Astrocyte (in vitro differentiated cells and primary cell): ENCODE measurements at regions not wholly inside any gene's neighbourhood (a gene's known extent, or its start where the extent isn't known, plus 50 kb on each side); places are given as distances from the start of the nearest gene placed in this dataset.

Experiments
- DNase-seq: peaks from one replicate; pipeline ENCODE4 v3.0.0-alpha.2; 2010; ENCODE audit warnings: low read depth
- FAIRE-seq: peaks from 2 replicates; lab custom pipeline; 2011; peaks lifted over from hg19 to GRCh38; lab: Jason Lieb, UNC
- H2AFZ ChIP-seq: 2 replicates; pipeline ENCODE4 v1.6.0; 2012; ENCODE audit warnings: low read depth, low read length, inconsistent platforms
- H3K27ac ChIP-seq: 2 replicates; pipeline ENCODE4 v1.5.1; 2011; ENCODE audit warnings: low read depth, low read length, inconsistent platforms
- H3K27me3 ChIP-seq: 2 replicates; pipeline ENCODE4 v1.6.0; 2011; ENCODE audit warnings: low read length, inconsistent platforms; ENCODE audit not compliant: insufficient read depth
- H3K36me3 ChIP-seq: 2 replicates; pipeline ENCODE4 v1.5.1; 2011; ENCODE audit warnings: low read length, inconsistent platforms; ENCODE audit not compliant: insufficient read depth
- H3K4me1 ChIP-seq: 2 replicates; pipeline ENCODE4 v1.5.1; 2011; ENCODE audit warnings: low read length, inconsistent platforms; ENCODE audit not compliant: insufficient read depth
- H3K4me2 ChIP-seq: 2 replicates; pipeline ENCODE4 v1.6.0; 2012; ENCODE audit warnings: low read length, inconsistent platforms
- H3K4me3 ChIP-seq: 2 replicates; pipeline ENCODE4 v1.5.1; 2011; ENCODE audit warnings: low read depth, mild to moderate bottlenecking, low read length, inconsistent platforms; ENCODE audit not compliant: insufficient read depth
- H3K79me2 ChIP-seq: 2 replicates; pipeline ENCODE4 v1.6.0; 2012; ENCODE audit warnings: mild to moderate bottlenecking, low read length, inconsistent platforms; ENCODE audit not compliant: insufficient read depth
- H3K9ac ChIP-seq: 2 replicates; pipeline ENCODE4 v1.6.0; 2012; ENCODE audit warnings: mild to moderate bottlenecking, low read length, inconsistent platforms
- H3K9me3 ChIP-seq: 2 replicates; pipeline ENCODE4 v1.5.1; 2012; ENCODE audit warnings: low read depth, mild to moderate bottlenecking, low read length, inconsistent platforms; ENCODE audit not compliant: insufficient read depth
- H4K20me1 ChIP-seq: 2 replicates; pipeline ENCODE4 v1.6.0; 2012; ENCODE audit warnings: low read length, inconsistent platforms; ENCODE audit not compliant: insufficient read depth
- H3K27ac Mint-ChIP-seq: one replicate; pipeline ENCODE4 v1.8.0; 2021; ENCODE audit warnings: mild to moderate bottlenecking, mixed read lengths; ENCODE audit not compliant: unreplicated experiment
- H3K27me3 Mint-ChIP-seq: one replicate; pipeline ENCODE4 v1.8.0; 2021; ENCODE audit warnings: low read depth, mixed read lengths; ENCODE audit not compliant: unreplicated experiment
- H3K36me3 Mint-ChIP-seq: one replicate; pipeline ENCODE4 v1.8.0; 2021; ENCODE audit warnings: low read depth, mixed read lengths; ENCODE audit not compliant: unreplicated experiment
- H3K4me1 Mint-ChIP-seq: one replicate; pipeline ENCODE4 v1.8.0; 2021; ENCODE audit warnings: low read depth, mixed read lengths; ENCODE audit not compliant: unreplicated experiment
- H3K4me3 Mint-ChIP-seq: one replicate; pipeline ENCODE4 v1.8.0; 2021; ENCODE audit warnings: mild to moderate bottlenecking, moderate library complexity, mixed read lengths; ENCODE audit not compliant: unreplicated experiment
- H3K9me3 Mint-ChIP-seq: one replicate; pipeline ENCODE4 v1.8.0; 2021; ENCODE audit warnings: mild to moderate bottlenecking, mixed read lengths; ENCODE audit not compliant: unreplicated experiment
- EZH2 ChIP-seq: IDR thresholded peaks from 2 replicates; pipeline ENCODE4 v1.6.1; 2012; ENCODE audit warnings: mild to moderate bottlenecking, low read length, inconsistent platforms; ENCODE audit not compliant: insufficient read depth
- TF ChIP-seq, protein P1 (sequence below): IDR thresholded peaks from 2 replicates; pipeline ENCODE4 v1.5.1; 2011; ENCODE audit warnings: low read depth, mild to moderate bottlenecking, inconsistent platforms, low read length, moderate library complexity; ENCODE audit not compliant: insufficient read depth

DNA sequence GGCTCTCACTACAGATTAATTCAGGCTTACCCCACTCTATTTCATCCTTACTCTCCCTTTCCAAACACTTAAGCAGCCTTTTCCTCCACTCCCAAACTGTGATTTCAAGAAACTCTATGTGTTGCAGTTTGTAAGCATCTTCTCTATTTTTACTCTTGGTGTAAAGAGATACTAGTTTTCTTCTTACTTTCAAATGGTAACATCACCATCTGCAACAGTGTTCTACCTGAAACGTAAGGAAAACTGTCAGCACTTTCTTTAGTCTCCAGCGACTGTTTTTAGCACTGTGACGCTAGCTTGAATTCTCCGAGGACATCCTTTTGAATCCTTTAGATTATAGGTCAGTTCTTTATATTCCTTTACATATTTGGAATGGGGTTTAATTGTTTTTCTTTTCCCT lies 335.2 kb downstream of the PDGFC start:
- no peaks in the 10 kb centered on the region for H3K9me3 ChIP-seq
- no peaks in the 10 kb centered on the region for H3K27me3 ChIP-seq
- H3K9me3 Mint-ChIP-seq, result no peaks in the 10 kb centered on the region
- FAIRE-seq, result no peak
- H3K27me3 Mint-ChIP-seq, result no peaks in the 10 kb centered on the region
- no peak overlapping the region for H3K4me2 ChIP-seq
- H3K4me3 ChIP-seq, result no peak overlapping the region
- no peak for DNase-seq
- H3K27ac Mint-ChIP-seq, result peak overlapping the region; percentile 90
- no peak overlapping the region for H3K27ac ChIP-seq
- peaks cover 18% of the 10 kb centered on the region for H3K4me1 ChIP-seq
- H3K36me3 ChIP-seq, result no peaks in the 10 kb centered on the region
- TF ChIP-seq EZH2, result no peak
- TF ChIP-seq, protein P1, sequence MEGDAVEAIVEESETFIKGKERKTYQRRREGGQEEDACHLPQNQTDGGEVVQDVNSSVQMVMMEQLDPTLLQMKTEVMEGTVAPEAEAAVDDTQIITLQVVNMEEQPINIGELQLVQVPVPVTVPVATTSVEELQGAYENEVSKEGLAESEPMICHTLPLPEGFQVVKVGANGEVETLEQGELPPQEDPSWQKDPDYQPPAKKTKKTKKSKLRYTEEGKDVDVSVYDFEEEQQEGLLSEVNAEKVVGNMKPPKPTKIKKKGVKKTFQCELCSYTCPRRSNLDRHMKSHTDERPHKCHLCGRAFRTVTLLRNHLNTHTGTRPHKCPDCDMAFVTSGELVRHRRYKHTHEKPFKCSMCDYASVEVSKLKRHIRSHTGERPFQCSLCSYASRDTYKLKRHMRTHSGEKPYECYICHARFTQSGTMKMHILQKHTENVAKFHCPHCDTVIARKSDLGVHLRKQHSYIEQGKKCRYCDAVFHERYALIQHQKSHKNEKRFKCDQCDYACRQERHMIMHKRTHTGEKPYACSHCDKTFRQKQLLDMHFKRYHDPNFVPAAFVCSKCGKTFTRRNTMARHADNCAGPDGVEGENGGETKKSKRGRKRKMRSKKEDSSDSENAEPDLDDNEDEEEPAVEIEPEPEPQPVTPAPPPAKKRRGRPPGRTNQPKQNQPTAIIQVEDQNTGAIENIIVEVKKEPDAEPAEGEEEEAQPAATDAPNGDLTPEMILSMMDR, result no peak
- H3K9ac ChIP-seq, result no peak overlapping the region
- H3K4me1 Mint-ChIP-seq, result peaks cover 45% of the 10 kb centered on the region
- no peaks in the 10 kb centered on the region for H3K36me3 Mint-ChIP-seq
- no peak overlapping the region for H2AFZ ChIP-seq
- H3K79me2 ChIP-seq, result no peaks in the 10 kb centered on the region
- H4K20me1 ChIP-seq, result no peaks in the 10 kb centered on the region
- H3K4me3 Mint-ChIP-seq, result no peak overlapping the region

DNA sequence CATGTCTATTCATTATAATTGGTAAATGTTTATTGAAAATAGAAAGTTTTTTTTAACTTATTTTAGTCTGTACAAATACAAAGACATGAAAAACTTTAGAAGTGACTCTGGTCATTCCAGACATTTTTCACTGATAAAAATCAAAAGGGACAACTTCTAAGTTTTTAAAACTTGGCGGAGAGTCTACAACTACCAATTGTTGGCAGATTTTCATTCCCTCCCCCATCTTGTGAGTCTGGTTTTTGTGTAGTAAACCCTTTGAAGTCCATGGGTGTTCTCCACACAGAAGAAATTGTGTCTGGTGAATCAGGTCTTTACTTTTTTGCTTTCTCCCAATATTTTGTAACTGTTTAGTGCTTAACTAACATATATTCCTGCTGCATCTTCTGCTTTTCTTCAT lies 336.5 kb downstream of the PDGFC start:
- no peaks in the 10 kb centered on the region for H3K79me2 ChIP-seq
- H3K27ac ChIP-seq, result no peak overlapping the region
- no peaks in the 10 kb centered on the region for H3K9me3 Mint-ChIP-seq
- FAIRE-seq, result no peak
- H3K9me3 ChIP-seq, result no peaks in the 10 kb centered on the region
- H3K4me2 ChIP-seq, result no peak overlapping the region
- no peak overlapping the region for H3K4me3 Mint-ChIP-seq
- peak overlapping the region; percentile 94 for H3K27ac Mint-ChIP-seq
- no peaks in the 10 kb centered on the region for H3K36me3 Mint-ChIP-seq
- H3K4me1 ChIP-seq, result peaks cover 18% of the 10 kb centered on the region
- no peak overlapping the region for H3K9ac ChIP-seq
- peaks cover 47% of the 10 kb centered on the region for H3K4me1 Mint-ChIP-seq
- no peaks in the 10 kb centered on the region for H3K36me3 ChIP-seq
- no peaks in the 10 kb centered on the region for H3K27me3 Mint-ChIP-seq
- H2AFZ ChIP-seq, result no peak overlapping the region
- H3K27me3 ChIP-seq, result no peaks in the 10 kb centered on the region
- peak; percentile 40 for DNase-seq
- TF ChIP-seq, protein P1, result no peak
- TF ChIP-seq EZH2, result no peak
- no peaks in the 10 kb centered on the region for H4K20me1 ChIP-seq
- no peak overlapping the region for H3K4me3 ChIP-seq

DNA sequence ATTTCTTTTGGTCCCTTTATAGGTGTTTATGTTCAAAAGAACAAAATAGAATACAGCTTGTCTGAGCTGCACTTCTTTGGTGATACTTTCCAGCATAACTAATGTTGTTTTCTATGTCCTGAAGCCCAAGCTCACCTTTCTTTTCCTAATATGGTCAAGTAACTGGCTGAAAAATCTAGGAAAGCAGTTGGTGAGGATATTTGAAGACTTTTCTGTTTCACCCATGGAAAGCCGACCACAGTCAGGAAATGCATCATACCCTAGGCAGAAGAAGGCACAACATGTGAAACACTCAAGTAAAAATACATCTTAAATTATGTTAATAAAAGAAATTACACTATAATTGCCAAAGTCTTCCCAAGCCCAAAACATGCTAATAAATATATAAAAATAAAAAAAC lies 337.0 kb downstream of the PDGFC start:
- H2AFZ ChIP-seq, result peak overlapping the region; percentile 27
- H3K9ac ChIP-seq, result no peak overlapping the region
- no peaks in the 10 kb centered on the region for H3K36me3 ChIP-seq
- H3K4me1 Mint-ChIP-seq, result peaks cover 52% of the 10 kb centered on the region
- DNase-seq (peak; percentile 56), FAIRE-seq (peak; percentile 56)
- no peak for TF ChIP-seq EZH2
- TF ChIP-seq, protein P1, result no peak
- no peaks in the 10 kb centered on the region for H4K20me1 ChIP-seq
- H3K27ac ChIP-seq, result no peak overlapping the region
- H3K9me3 Mint-ChIP-seq, result no peaks in the 10 kb centered on the region
- peak overlapping the region; percentile 30 for H3K27ac Mint-ChIP-seq
- no peaks in the 10 kb centered on the region for H3K27me3 Mint-ChIP-seq
- H3K79me2 ChIP-seq, result no peaks in the 10 kb centered on the region
- no peak overlapping the region for H3K4me3 Mint-ChIP-seq
- peaks cover 18% of the 10 kb centered on the region for H3K4me1 ChIP-seq
- H3K27me3 ChIP-seq, result no peaks in the 10 kb centered on the region
- H3K36me3 Mint-ChIP-seq, result no peaks in the 10 kb centered on the region
- H3K4me2 ChIP-seq, result no peak overlapping the region
- no peak overlapping the region for H3K4me3 ChIP-seq
- no peaks in the 10 kb centered on the region for H3K9me3 ChIP-seq
